NCI-H446 treated with DMSO at 0.1 percent for 48 hours (cell line): ENCODE measurements at regions not wholly inside any gene's neighbourhood (a gene's known extent, or its start where the extent isn't known, plus 50 kb on each side); places are given as distances from the start of the nearest gene placed in this dataset.
"Not testable (repeated sequence)": the region's sequence is repeated elsewhere in the genome, so short reads cannot be mapped to it uniquely, and the experiment has no call there.

Experiments used
- DNase-seq: peaks from one replicate; lab custom pipeline; 2025; lab: John Stamatoyannopoulos, UW

DNA sequence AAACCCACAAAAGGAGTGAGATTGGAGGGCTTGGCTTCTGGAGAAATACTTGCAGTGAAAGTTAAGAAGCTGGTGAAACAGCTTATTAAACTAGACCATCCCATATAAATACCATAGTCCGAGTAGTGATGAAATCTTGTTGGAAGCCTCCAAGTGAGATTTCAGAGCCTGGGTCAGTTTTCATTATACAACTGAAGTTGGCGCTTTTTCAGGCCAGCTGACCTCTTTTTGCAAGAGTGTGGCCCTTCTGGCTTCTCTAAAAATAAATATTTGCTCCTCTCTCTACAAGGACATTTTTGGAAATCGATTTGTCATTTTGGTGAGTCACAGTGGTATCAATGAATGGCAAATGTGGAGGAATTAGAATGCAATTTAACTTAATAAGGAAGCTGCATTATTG, 51.2 kb upstream of the THRB start:
- DNase-seq, result no peak

DNA sequence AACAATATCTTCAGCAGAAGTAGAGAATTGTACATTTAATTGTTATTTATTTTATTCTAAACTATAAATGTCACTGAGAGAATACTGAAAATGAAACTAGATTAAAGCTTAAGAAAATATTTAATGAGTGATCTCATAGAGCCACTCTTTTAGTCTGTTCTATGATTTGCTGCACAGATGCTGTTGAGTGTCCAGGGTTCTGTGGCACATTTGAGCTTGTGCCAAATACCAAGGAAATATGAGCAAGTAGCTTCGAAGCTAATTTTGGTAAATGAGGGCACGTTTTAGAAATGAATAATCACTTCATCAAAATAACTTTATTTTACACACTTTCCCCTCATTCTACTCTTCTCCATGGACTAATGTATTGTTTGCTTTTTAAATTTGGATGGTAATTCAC, 53.6 kb upstream of the THRB start:
- DNase-seq, result peak; percentile 17

DNA sequence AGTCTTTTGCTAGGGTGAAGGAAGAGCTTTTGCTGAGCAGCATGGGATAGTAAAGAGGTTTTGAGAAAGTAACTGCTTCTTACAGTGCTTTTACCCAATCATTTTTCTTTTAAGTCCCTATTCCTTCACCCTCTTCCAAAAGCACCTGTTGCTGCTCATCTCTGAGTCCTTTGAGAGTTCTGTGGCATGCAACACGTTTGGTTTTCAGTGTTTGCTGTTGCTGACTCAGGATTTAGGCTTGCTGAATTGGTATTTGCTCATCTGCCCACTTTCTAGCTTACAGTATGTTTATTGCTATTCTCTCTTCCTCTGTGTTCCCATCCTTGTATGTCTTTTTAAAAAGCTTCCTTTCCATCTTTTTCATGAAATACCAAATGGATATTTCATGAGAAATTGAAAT, 55.9 kb upstream of the THRB start:
- DNase-seq, result no peak

DNA sequence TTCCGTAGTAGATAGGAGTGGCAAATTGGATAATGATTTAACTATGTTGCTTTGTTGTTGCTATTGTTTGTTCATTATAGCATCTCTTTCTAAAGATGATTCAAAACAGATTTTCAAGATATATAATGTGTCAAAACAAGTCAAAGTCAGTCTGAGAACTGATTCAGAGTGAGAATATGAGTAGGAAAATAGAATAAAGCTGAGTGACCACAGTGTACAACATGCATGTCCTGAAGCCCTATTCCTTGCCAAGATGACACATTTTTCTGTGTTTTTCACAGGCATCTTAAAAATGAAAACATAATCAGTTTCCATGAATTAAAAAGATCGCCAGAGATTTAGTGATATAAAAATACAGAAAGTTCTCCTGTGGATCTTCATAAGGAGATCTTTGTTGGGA, 57.0 kb upstream of the THRB start:
- DNase-seq, result no peak

DNA sequence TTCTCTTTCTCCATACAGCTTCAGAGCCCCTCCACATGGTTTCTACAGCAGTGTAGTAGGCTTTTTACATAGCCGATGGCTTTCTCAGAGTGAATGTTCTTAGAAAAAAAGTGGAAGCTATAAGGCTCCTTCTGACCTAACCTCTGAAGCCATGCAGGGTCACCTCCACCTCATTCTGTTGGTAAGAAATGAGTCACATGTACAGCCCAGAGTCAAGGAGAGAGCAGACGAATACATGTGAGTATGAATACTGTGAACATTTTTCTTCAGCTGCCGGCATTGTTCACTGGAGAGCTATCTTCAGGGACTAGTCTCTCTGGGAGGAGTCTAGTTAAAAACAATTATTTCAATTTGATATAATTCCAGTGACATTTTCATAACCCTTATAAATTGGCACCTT, 68.2 kb upstream of the THRB start:
- DNase-seq, result no peak

DNA sequence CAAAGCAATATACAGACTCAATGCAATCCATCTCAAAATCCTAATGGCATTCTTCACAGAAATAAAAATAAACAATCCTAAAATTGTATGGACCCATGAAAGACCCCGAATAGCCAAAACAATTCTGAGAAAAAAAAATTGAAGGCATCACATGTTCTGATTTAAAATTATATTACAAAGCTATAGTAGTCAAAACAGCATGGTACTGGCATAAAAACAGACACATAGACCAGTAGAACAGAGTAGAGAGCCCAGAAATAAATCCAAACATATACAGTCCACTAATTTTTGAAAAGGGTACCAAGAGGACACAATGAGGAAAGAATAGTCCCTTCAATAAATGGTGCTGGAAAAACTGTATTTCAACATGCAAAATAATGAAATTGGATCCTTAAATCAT, 70.4 kb upstream of the THRB start:
- no peak for DNase-seq

DNA sequence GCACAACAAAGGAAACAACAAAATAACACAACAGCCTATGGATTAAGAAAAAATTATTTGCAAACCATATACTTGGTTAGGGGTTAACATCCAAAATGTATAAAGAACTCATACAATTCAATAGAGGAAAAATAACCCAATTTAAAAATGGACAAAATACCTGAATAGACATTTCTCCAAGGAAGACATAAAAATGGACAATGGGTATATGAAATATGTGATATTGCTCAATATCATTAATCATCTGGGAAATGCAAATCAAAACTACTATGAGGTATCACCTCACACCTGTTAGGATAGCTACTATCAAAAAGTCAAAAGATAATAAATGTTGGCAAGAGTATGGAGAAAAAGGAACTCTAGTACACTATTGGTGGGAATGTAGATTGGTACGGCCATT, 71.0 kb upstream of the THRB start:
- no peak for DNase-seq

DNA sequence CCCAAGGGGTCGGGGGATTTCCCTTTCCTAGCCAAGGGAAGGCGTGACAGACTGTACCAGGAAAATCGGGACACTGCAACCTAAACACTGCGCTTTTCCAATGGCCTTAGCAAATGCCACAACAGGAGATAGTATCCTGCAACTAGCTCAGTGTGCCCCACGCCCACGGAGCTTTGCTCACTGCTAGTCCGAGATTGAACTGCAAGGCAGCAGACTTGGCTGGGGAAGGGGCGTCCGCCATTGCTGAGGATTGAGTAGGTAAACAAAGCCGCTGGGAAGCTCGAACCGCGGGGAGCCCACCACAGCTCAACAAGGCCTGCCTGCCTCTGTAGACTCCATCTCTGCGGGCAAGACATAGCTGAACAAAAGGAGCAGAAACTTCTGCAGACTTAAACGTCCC, 72.3 kb upstream of the THRB start:
- no peak for DNase-seq

DNA sequence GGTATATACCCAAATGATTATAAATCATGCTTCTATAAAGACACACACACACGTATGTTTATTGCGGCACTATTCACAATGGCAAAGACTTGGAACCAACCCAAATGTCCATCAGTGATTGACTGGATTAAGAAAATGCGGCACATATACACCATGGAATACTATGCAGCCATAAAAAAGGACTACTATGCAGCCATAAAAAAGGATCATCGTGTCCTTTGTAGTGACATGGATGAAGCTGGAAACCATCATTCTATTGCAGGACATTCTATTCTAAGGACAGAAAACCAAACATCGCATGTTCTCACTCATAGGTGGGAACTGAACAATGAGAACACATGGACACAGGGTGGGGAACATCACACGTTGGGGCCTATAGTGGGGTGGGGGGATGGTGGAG, 77.8 kb upstream of the THRB start:
- DNase-seq, result not testable (repeated sequence)

DNA sequence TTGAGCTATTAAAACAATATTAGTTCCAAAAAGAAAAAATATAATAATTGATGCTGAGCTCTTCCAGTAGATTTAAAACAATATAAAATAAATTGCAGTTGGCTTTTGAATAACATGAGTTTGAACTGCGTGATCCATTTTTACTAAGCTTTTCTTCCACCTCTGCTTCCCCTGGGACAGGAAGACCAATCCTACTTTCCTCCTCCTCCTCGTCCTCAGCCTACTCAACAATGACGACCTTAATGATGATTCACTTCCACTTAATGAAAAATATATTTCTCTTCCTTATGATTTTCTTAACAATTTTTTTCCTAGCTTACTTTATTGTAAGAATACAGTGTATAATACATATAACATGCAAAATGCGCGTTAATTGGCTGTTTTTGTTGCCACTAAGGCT, 78.9 kb upstream of the THRB start:
- DNase-seq, result no peak

DNA sequence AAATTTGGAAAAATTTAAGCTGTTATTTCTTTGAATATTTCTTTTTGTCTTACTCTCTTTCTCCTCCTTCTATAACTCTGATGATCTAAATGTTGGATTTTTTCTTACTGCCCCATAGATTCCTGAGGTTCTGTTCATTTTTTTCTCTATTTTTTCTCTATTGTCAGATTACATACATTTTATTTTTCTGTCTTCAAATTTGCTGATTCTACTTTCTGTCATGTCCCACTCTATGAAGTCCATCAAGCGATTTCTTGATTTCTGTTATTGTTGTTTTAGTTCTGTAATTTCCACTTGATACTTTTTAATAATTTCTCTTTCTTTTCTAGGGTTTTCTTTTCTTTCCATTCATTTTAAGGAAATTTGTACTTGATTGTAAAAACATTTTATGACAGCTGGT, 83.7 kb upstream of the THRB start:
- no peak for DNase-seq

DNA sequence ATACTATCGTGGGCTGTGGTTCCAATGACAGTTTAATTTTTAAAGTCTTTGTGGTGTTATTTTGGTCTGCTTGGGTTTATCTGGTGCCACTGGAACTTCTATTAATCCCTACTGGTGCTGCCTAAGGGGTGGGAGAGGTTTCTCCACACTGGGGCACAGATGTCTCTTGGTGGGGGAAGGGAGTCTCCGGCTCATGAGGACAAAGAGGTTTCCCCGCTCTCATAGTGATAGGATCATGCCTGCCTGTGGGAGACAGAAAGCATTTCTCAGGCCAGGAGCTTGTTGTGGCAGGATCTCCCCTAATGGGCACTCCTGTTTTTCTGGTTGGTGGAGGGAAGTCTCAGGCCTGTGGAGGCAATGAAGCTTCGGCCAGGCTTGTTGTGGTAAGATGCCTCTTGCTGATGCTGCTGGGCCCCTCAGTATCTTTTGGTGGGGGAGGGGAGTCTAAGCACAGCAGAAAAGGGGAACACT, 84.3 kb upstream of the THRB start:
- no peak for DNase-seq

DNA sequence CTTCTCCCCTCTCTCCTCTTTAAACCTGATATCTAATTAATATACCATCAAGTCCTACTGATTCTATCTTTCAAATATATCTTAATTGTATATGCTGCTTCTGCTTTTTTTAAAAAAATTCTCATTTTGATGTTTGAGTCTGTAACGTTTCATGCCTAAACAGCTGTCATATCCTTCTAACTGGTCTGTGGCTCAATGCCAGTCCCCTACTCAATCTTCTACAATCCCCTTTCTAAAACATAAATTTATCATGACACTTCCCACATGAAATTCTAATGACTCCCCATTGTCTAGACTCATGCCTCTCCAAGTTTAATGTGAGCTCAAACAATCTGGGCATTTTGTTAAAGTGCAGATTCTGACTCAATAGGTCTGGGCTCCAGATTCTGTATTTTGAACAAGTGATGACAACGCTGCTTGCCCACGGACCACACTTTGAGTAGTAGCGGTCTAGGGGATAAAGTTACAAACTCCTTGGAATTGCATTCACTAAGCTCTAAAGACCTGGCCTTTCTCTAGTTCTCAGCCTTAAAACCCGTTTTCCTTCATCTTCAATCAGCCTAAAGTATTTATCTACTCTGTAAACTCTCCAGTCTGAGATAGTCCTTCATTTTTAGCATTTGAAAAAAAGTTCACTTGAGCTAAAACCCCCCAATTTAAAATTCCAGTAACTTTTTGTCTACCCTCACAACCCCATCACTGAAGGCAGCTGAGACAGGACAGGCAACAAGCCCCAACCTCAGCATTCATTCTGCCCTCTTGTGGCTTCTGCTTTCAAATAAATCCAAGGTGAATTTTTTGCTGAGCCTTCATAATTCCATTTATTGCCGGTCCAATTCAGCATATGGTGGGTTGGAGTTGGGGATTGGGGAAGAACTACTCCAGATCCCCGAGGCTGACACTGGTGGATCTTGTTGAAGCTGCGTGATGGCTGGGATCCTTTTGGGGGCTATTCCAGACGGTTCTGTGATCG, 88.1 kb upstream of the THRB start:
- peak; percentile 16 for DNase-seq

DNA sequence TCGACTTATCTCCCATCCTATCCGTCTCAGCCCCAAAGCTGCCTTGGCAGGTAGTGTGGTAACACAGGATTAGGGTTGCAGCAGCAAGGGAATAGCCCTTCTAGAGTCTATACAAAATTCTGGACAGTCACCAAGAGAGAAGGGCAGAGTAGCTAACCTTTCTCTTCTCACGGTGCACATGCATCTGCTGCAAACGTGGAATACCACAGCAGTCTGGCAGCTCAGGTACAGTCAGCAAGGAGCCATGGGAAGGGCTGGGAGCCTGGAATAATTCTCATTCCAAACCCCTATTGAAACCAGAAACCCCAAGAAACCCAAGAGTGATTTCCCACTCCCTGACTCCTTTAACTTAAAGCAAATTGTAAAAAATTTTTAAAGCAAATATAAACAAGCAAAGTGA, 92.3 kb upstream of the THRB start:
- DNase-seq, result no peak

DNA sequence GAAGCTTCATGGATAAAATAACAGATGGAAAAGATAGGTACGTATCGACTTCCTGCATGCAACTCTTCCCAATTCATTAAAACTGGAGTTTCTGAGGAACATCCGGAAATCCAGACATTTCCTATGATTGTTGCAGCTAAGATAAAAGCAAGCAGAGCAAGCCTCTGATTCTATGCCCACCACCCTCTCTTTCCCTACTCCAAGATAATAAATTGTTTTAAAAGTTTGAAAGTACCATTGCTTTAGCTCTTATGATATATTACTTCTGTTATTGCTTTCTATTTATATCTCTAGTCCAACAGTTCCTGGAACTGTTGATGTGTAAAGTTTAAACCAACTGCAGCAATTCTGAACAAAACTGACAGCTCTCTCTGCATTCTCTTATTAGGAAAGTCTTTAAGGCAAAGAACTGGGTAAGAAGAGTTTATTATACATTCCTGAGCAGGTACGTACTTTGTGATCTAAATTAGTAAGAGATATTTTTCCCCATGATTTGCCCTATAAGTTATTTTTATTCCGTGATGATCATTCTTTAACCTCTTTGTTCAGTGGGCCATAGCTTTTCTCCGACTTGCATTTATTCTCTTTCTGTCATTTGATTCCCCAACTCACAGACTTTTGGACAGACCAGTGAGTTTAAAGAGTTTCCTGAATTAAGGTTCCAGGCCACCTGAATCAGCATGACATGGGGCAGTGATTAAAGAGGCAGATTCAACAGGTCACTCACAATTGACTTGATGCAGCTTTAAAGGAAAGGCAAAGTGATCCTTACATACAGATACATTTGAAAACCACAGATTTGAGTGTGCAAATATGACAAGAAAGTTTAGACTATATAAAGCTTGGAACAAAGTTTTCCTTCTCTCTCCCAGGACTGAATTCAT, 94.2 kb upstream of the THRB start:
- no peak for DNase-seq

DNA sequence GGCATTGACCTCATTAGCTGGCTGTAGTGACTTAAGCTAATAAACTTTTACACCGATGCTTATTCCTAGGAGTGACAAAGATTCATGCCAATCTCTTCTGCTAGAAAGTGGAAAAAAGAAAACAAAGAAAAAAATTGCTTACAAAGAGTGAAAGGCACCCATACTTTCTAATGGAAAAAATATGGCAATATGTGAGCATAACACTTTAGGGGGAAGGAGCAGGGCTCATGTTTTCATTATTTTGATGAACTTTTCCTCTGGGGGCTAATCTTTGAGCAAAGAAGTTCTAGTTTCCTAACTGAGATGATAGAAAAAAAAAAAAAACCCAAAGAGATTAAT, 94.8 kb upstream of the THRB start:
- DNase-seq, result no peak

DNA sequence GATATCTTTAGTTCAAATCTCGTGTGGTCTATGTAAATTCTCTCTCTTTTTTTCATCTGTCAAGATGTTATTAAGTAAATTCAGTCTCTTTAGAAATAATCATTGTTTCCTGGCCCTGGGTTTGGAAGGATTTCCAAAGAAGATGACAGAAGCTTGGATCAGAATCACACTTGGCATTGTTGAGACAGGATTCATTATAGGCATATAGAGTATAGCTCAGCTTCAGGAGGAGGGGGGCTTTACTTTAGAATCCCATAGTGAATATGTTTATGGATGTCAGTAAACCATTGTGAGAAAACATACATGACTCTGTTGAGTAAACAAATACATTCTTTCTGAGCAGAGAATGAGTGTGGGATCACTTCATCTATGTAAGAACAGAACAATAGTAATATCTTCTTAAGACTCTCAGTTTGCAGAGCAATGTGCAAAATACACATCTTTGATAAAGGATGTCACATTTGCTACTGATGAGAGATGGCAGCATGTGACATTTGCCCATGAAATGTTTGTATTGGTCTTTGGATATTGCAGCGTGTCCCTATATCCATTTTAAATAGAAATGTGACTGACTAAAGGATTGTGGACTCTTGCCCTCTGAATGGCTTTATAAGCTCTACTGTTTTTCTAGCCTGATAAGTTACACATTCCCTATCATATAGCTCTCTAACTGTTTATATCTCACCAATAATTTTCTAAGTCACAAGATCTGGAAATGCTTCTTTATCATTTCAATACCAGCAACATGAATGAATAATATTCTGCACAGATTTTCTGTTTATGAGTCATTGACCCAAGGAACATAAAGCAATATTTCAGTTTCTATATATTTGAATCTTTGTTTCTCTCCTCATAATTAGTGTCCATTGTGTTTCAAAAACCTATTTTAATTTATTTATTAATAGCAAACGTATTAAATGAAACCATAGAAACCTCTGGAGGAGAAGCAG, 95.6 kb upstream of the THRB start:
- DNase-seq, result peak; percentile 61

DNA sequence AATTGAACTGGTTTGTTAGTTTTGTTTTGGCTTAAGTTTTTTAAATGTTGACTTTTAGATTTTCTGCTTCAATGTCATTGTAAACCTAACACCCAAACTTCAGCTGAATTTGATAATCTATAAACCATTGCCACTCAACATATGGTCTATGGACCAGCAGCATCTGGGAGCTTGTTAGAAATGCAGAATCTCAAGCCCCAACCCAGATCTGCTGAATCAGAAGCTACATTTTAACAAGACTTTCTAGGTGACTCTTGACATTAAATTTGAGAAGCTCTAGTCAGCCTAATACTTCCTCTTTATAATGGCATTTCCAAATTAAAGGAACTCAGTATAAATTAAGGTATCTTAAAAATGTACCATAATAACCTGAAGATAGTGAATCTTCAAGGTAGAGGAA, 96.5 kb upstream of the THRB start:
- no peak for DNase-seq

DNA sequence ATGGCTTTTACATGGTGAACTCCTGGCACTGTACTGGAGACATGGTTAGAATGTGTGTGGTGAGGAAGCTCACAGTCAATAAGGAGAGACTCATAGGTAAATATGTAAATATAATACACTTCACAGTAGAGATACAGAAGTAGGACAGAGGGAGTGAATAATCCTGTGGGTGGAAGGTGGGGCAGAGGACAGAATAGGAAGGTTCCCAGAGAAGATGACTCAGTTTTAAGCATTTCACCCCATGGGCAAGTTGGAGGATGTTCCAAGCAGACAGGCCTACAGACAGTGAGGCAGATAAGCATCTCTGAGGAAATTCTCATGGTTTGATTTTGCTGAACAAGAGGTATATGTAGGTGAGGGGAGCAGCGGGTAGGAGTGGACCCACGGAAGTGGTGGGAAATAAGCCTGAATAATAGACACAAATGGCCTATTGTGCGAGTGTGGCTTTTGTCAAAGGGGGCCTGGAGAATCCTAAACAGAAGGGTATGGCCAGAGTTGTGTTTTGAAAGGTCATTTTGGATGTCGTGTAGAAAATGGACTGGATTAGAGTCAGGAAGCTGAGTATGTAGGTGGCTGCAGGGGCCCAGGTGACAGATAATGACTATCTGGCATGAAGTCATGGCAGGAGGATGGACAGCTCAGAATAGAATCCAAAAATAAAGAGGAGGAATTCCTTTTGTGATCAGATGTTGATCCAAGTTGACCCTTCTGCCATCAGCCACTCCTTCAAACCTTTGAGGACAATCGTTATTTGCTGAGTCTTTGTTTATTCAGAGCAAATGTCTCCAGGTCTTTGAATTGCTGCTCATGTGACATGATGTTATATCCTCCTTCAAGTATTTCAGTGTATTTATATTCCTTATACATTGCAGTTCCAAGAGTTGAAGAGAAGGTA, 97.3 kb upstream of the THRB start:
- DNase-seq, result no peak

DNA sequence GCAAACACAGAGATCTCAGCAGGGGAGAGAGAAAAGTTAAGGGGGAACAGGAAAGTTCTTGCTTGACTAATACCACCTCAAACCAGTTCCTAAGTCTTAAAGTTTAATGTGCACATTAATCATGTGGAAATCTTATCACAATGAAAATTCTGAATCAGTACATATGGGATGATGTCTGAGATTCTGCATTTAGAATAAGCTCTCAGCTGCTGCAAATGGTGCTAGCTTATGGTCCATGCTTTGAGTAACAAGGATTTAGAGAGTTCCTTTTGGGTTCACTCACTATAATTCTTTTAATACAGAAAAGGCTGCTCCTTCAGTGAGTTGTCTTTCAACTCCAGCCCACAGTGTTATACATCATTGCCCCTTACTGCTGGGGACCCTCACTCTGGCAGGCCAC, 99.5 kb upstream of the THRB start:
- DNase-seq, result no peak

DNA sequence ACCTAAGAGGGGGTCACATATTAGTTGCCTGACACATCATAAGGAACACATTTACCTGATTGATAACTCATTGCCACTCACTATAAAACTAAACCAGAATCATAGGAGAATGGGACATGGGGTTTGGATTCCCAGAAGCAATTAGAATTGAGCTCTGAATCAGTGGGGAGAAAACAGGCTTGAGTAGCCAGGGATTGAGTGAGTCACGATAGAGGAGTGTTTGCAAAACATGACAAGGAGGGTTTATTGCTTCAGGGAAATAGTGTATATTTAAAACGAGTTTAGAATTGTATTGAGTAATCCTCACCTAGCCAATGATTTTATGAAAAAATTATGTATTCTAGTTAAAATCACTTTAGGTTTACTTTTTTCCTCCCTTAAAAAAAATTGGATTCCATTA, 101.1 kb upstream of the THRB start:
- DNase-seq, result no peak
